ENCODE measurements at regions not wholly inside any gene's neighbourhood (a gene's known extent, or its start where the extent isn't known, plus 50 kb on each side); places are given as distances from the start of the nearest gene placed in this dataset.
"Not testable (repeated sequence)": the region's sequence is repeated elsewhere in the genome, so short reads cannot be mapped to it uniquely, and the experiment has no call there.

- DNase-seq = peak; percentile 21
Measured at GRCh38 chr15:35206060-35206675, 121.1 kb upstream of the NANOGP8 start.

DNA sequence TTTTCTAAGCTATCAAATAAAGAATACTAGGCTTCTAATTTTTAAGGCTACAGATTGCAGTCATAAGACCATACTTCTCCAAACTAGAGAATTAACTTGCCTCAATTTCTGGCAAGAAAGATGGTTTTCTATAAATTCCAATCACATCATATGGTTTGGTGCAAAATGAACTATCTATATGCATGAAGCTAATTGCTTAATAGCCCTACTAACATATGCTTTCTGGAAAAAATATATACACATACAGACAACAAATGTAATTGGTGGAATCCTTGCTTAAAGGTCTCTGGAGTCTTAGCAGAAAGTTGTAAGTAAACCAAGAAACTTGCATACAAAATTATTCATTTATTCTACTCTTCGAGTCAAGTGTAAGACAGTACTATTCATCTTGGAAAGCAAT, 113.1 kb upstream of the NANOGP8 start:
- DNase-seq = no peak

DNA sequence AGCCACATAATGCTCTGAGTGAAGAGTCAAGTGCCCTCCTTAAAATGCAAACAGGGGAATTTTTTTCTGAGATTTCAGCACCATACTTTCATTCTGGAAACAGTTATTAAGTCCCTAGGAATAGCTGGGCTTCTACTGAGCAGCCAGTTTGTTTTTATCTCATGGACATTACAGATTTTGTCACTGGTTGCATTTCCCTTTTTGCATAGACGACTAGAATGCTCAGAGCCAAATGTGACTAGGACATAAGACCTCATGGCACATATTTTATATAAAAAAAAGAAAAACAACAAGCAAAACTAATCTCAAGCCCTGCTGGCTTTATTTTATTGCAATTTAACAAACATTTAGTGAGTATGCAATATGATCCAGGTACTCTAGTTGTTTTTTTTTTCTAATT, 112.7 kb upstream of the NANOGP8 start:
- no peak for DNase-seq

DNA sequence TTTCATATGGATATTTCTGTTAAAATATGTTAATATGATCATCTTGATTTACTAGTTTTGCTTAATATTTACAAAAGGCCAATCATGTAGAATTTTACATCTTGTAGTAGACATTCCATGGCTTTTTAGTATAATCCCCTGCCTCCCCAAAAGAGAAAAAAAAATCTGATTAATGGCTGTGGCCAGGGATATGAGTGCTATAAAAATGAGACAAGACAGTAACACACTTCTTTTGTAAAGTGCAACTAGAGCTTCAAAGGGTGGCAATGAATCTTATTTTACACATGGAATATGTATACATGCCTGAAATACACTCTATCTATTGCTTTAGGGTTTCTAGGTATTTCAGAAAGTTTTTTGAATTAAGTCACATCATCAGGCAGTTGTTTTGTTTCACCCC, 112.2 kb upstream of the NANOGP8 start:
- no peak for DNase-seq

DNA sequence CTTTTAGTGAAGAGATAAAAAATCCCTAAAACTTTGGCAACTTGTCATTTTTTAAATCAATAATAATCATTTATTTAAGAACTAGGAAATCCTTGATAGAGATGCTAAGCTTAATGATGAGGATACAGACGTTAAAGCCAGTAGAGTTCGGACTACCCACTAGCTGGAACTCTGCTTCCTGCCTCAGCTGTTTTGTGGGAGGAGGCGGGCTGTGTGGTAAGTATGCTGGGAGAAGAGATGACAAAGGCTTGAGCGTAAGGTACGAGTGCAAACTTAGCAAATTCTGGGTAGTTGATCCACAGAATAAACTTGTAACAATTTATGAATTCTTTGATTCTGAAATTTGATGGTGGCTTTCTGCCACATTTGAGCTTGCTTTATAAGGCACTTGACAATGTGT, 111.2 kb upstream of the NANOGP8 start:
- DNase-seq = no peak

GRCh38 chr15:35195649-35196048, 110.6 kb upstream of the NANOGP8 start:
- DNase-seq = no peak

GRCh38 chr15:35195031-35195430, 109.9 kb upstream of the NANOGP8 start:
- no peak for DNase-seq

- DNase-seq = no peak
Measured at GRCh38 chr15:35194296-35194695, 109.2 kb upstream of the NANOGP8 start.

DNA sequence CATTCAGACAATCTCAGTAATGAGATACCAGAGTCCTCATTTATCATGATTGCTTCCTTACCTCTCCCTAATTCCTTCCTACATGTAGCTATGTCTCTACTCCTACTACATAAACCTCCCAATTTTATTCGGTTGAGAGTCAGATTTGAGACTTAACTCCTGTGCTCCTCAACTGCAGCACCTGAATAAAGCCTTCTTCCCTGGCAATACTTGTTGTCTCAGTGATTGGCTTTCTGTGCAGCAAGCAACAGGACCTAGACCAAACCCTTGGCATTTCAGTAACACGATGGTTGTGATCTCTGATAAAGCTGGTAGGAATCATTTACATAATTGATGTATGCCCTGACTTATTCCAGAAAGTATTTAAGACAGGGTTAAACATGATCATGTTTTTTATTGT, 106.7 kb upstream of the NANOGP8 start:
- no peak for DNase-seq

DNA sequence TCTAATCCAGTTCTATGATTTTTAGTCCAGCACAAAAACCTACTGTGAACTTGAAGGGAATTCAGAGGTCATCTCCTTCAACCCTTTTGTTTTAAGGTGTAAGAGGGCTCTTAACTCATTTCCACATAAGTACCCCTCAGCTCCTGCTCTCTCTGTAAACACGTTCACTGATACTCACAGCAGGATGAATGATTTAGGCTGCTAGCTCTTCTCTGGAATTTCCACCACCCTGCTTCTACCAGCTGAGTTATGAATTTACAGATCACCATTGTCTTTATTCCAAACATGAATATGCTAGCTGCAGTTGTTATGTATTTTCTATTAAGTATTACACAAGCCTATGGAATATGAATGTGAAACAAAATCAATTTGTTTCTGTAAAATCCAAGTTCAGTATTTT, 101.3 kb upstream of the NANOGP8 start:
- DNase-seq = no peak

DNA sequence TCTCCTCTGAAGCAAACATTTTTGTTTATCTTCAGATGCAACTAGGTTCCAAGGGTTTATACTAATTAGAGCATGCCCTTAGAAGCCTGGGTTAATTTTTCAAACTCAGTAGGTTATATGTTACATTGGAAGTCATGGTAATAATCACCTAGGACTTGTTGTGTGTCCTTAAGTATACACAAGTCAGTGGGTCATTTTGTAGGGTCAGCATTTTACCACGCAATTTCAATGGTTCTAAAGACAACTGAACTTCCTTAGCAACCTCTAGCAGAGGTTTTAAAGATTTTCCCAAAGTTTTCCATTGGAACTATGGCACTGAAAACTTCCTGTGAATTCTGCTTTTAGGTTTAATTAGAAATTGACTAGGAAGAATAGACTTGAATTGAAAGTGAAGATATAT, 99.6 kb upstream of the NANOGP8 start:
- no peak for DNase-seq

GRCh38 chr15:35182841-35183479, 97.9 kb upstream of the NANOGP8 start:
- peak; percentile 38 for DNase-seq

DNA sequence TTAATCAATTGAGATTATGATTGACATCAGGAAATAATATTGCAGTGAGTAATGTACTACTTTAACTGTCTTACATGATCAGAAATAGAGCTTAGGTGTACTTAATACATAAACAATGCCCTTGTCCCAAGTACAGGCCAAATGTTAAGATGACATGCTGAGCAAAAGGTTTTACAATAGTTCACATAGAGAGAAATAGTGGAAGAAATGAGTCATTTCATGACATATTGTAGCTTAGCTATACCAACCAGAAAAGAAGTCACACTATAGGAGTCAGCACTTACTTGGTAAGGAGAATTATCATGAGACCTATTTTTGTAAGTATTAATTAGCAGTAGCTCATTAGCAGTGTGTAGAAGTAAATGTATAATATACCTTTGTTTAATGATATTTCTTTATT, 96.4 kb upstream of the NANOGP8 start:
- DNase-seq = peak; percentile 45

DNA sequence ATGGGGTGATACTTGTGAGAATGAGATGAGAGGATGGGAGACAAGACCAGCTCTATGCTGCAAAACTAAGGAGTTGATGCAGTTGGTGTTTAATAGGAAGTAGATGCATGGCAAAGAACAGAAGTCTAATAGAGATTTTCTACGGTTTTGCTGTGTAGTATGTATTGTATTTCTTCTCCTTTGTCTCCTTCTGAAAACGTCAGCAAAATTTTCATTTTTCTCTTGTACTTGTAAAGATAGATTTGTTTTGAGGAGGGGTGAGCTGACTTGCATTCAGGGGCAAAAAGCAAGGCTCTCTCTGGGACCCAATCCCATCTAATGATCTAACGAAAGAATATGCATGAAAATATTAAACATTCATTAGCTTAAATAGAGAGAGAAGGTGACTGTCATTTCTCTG, 94.6 kb upstream of the NANOGP8 start:
- DNase-seq = no peak

DNA sequence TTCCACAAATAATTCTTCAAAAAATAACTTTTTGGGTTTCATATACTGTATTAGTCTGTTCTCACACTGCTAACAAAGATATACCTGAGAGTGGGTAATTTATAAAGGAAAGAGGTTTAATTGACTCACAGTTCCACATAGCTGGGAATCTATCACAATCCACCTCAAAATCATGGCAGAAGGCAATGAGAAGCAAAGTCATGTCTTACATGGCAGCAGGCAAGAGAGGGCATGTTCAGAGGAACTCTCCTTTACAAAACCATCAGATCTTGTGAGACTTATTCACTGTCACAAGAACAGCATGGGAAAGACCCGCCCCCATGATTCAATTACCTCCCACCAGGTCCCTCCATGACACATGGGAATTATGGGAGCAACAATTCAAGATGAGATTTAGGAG, 93.1 kb upstream of the NANOGP8 start:
- not testable (repeated sequence) for DNase-seq

DNA sequence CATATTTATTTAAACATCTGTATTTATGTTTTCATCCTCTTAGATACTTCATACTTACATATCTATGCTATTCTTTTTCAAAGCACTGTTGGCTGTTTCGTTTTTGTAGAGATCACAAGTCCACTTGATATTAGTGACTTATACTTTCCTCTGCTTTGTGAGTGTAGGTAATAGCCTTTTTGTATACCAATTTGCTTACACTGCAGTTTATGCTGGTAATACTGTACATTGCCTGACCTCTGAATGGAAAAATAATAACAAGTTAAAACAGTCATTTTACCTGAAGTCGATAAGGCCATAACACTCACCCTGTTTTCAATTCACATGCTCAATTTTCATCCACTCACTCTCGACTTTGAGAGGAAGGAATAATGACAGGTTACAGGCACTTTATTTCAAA, 89.9 kb upstream of the NANOGP8 start:
- no peak for DNase-seq

- DNase-seq = no peak
Measured at GRCh38 chr15:35173444-35174118, 88.5 kb upstream of the NANOGP8 start.

DNA sequence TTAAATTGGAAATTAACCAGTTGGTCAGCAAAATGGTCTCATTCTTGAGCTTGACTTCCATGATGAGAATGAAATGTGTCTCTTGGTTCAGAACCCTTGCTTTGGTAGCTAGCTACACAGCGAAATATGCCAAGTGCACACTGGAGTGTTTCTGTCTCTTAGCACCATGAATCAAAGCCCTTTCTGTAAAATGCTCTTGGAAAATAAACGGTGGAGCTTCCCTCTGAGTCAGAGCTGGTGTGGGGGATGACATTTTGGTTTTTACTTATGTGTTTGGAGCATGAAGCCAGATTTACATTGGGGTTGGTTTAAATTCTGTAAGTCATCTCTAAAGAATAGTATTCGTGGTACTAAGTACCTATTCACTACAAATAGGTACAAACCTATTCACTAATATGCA, 85.1 kb upstream of the NANOGP8 start:
- no peak for DNase-seq

- no peak for DNase-seq
Measured at GRCh38 chr15:35168464-35168863, 83.4 kb upstream of the NANOGP8 start.

DNA sequence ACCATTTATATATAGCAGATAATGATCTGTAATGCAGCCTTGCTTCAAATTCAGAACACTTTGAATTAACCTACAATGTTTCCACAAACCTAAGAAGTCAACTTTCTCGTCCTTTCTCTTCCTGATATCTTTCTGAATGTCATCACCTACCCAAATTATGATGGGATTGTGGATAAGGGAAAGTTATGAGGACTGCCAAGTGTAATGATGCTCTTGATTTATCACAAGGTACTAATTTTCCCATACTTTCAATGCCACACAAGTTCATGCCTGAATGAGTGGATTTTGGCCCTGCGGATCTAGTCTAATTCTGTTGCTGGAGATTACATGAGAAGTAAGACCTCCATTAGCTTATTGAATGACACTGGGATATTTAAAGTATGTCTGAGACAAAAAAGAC, 82.6 kb upstream of the NANOGP8 start:
- DNase-seq = no peak

DNA sequence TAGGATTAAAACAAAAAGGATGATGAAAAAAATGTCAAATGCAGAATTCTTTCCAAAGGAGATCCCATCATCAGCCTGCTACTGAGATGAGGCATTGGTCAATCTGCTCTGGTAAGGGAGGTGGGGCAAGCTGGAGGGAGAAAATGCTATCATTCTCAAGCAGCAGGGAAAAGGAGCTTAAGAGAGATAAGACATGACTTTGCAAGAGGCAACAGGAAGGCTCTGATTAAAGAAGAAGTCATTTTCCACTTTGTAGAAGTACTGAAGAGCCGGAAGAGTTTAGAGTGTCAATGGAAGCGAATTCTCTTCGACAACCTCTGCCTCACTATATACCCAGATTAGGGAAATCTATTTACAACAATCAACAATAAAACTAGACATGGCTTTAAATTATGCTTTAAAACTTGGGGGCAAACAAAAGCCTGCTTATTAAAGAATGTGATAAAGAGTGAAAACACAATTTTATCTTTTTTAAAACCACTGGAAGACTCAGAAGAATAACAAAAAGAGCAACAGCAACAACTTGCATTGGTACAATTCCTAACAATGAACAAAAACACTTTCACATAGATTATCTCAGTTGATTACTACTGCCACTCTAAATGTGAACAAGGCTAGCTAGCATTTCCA, 81.8 kb upstream of the NANOGP8 start:
- DNase-seq = no peak

DNA sequence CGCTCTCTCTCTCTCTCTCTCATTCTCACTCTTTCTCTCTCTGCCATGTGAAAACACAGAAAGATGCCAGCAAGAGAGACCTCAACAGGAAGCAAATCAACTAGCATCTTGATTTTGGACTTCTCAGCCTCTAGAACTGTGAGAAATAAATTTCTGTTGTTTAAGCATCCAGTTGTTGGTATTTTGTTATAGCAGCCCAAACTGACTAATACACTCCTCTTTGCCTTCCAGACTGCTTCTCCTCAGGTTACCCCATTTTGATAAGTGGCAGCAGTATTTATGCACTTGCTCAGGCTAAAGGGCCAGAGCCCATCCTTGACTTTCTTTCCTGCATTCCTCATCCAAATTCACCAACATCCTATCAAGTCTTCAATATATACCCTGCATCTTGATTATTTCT, 76.6 kb upstream of the NANOGP8 start:
- DNase-seq = no peak

GRCh38 chr15:35159170-35159569, 74.1 kb upstream of the NANOGP8 start:
- no peak for DNase-seq

DNA sequence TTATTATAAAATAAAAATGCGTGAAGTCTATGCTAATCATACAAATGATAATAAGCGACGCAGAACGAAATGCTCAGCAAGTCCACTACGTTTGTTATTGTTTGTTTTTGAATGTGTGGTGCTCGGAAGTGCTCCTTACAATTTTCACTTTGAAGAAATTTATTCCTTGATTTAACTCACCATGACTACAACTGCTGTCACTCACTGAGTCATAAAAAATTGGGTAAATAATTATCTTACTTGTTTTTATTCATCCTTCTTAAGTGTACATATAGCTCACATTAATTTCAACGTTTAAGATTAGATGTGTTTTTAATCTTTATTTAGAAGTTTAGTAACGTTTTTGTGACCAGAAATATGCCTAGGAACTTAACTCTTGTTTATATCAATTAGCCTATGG, 66.7 kb upstream of the NANOGP8 start:
- DNase-seq = no peak
